Fibroblast of lung (primary cell): ENCODE measurements at regions not wholly inside any gene's neighbourhood (a gene's known extent, or its start where the extent isn't known, plus 50 kb on each side); places are given as distances from the start of the nearest gene placed in this dataset.

Source experiments
- DNase-seq, 2 donors: peaks; one replicate each; pipeline versions ENCODE4 v3.0.0 to v3.0.0-alpha.2; 2010; ENCODE audit warnings: low read depth in 2 of 2
- H2AFZ ChIP-seq: 2 replicates; pipeline ENCODE4 v1.5.1; 2012; ENCODE audit warnings: low read length, control low read depth, inconsistent platforms
- H3K27ac ChIP-seq: 2 replicates; pipeline ENCODE4 v1.5.1; 2011; ENCODE audit warnings: low read length, control low read depth; ENCODE audit not compliant: insufficient read depth
- H3K27me3 ChIP-seq: 2 replicates; pipeline ENCODE4 v1.5.1; 2011; ENCODE audit warnings: mild to moderate bottlenecking, low read length; ENCODE audit not compliant: control insufficient read depth, insufficient read depth
- H3K36me3 ChIP-seq: 2 replicates; pipeline ENCODE4 v1.5.1; 2011; ENCODE audit warnings: low read length; ENCODE audit not compliant: control insufficient read depth, insufficient read depth
- H3K4me1 ChIP-seq: 2 replicates; pipeline ENCODE4 v1.5.1; 2011; ENCODE audit warnings: low read length; ENCODE audit not compliant: control insufficient read depth, insufficient read depth; ENCODE audit errors: extremely low read depth
- H3K4me2 ChIP-seq: 2 replicates; pipeline ENCODE4 v1.5.1; 2011; ENCODE audit warnings: low read length, control low read depth; ENCODE audit not compliant: insufficient read depth; ENCODE audit errors: extremely low read depth
- H3K4me3 ChIP-seq, 4 experiments: fragments of 200-600 bp in 1 of 4; sonication (generic) in 1 of 4; replicated peaks in 1 of 4; 2 replicates each; pipeline ENCODE4 v1.5.1; 2011 to 2016; ENCODE audit warnings: low read length in 4 of 4, low read depth in 3 of 4, mild to moderate bottlenecking in 3 of 4, control low read depth in 2 of 4, inconsistent platforms in 1 of 4, mixed read lengths in 1 of 4; ENCODE audit not compliant: insufficient read depth in 1 of 4; ENCODE audit errors: control extremely low read depth in 1 of 4
- H3K79me2 ChIP-seq: 2 replicates; pipeline ENCODE4 v1.5.1; 2012; ENCODE audit warnings: mild to moderate bottlenecking, low read length, inconsistent platforms; ENCODE audit not compliant: control insufficient read depth, insufficient read depth
- H3K9ac ChIP-seq: 2 replicates; pipeline ENCODE4 v1.5.1; 2011; ENCODE audit warnings: mild to moderate bottlenecking, low read length, control low read depth; ENCODE audit not compliant: insufficient read depth
- H3K9me3 ChIP-seq: 2 replicates; pipeline ENCODE4 v1.5.1; 2012; ENCODE audit warnings: low read depth, low read length; ENCODE audit not compliant: control insufficient read depth, insufficient read depth
- H4K20me1 ChIP-seq: 2 replicates; pipeline ENCODE4 v1.5.1; 2011; ENCODE audit warnings: low read length; ENCODE audit not compliant: control insufficient read depth, insufficient read depth; ENCODE audit errors: extremely low read depth
- EZH2 ChIP-seq: IDR thresholded peaks from 2 replicates; pipeline ENCODE4 v1.5.1; 2012; ENCODE audit warnings: low read length, control low read depth, mild to moderate bottlenecking; ENCODE audit errors: missing control alignments
- TF ChIP-seq, protein P1 (sequence below), 2 donors: IDR thresholded peaks in 1 of 2; conservative IDR thresholded peaks in 1 of 2; 1 replicate in 1 of 2; 2 replicates in 1 of 2; pipeline ENCODE4 v1.5.1; 2011 to 2012; ENCODE audit warnings: low read length in 2 of 2, control low read depth in 1 of 2, inconsistent platforms in 1 of 2, low read depth in 1 of 2, mild to moderate bottlenecking in 1 of 2

DNA sequence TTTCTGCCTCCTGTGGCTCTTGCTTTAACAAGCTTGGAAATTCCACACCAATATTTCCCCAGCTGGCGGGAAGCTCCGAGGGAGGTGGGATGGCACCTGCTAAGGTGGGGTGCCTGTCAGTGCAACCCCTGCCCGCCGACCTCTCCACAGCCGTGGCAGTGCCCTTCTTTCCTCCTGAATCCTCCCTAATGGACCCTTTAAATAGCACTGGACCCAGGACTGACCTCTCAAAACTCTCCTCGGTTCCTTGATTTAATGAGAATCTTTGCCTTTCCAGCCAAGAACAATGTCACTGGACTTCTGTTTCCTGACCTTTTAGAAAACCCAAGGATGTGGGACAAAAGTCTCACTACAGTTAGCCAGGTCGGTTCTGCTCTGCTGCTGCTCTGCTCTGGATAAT is 63.2 kb upstream of the EXOC6 start:
- H3K27me3 ChIP-seq = no peaks in the 10 kb centered on the region
- no peaks in the 10 kb centered on the region for H3K36me3 ChIP-seq
- H4K20me1 ChIP-seq = no peaks in the 10 kb centered on the region
- no peaks in the 10 kb centered on the region for H3K9me3 ChIP-seq
- H3K4me1 ChIP-seq = no peaks in the 10 kb centered on the region
- DNase-seq = no peak
- no peak overlapping the region for H3K27ac ChIP-seq
- H3K4me3 ChIP-seq = no peak overlapping the region
- no peak overlapping the region for H3K9ac ChIP-seq
- no peak overlapping the region for H3K4me2 ChIP-seq
- TF ChIP-seq, protein P1, sequence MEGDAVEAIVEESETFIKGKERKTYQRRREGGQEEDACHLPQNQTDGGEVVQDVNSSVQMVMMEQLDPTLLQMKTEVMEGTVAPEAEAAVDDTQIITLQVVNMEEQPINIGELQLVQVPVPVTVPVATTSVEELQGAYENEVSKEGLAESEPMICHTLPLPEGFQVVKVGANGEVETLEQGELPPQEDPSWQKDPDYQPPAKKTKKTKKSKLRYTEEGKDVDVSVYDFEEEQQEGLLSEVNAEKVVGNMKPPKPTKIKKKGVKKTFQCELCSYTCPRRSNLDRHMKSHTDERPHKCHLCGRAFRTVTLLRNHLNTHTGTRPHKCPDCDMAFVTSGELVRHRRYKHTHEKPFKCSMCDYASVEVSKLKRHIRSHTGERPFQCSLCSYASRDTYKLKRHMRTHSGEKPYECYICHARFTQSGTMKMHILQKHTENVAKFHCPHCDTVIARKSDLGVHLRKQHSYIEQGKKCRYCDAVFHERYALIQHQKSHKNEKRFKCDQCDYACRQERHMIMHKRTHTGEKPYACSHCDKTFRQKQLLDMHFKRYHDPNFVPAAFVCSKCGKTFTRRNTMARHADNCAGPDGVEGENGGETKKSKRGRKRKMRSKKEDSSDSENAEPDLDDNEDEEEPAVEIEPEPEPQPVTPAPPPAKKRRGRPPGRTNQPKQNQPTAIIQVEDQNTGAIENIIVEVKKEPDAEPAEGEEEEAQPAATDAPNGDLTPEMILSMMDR (conservative IDR thresholded peaks at IDR 0.05 in 1 of 2, IDR thresholded peaks at IDR 0.05 in 1 of 2; ENCODE audit: low read depth in 1 of 2, low read length in 2 of 2) = no peak
- no peak for TF ChIP-seq EZH2
- no peak overlapping the region for H2AFZ ChIP-seq
- no peaks in the 10 kb centered on the region for H3K79me2 ChIP-seq

DNA sequence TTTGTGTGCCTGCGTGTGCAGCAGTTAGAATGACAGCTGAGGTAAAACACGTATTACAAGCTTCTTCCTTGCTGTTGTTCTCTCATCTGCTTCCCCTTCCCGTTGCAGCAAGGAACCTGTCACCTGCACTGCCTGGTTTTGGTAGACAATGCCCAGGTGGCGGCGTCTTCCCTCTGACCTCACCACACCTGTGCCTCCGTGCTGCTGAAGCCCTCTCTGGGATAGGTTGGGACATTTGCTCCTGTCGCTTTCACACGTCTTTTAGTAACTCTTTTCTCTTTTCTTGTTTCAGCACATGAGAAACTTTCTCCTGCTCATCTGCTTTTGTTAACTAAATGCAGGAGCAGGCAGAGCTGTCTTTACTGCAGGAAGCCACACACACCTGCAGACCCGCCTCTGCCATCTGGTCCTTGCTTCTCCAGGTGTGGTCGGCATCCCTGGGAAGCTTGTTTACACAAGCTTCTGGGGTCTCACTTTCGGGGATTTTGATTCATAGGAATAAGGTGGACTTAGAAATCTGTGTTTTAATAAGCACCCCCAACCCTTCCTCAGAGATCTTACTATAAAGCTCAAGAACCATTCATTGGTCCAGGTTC is 60.7 kb upstream of the EXOC6 start:
- no peaks in the 10 kb centered on the region for H4K20me1 ChIP-seq

DNA sequence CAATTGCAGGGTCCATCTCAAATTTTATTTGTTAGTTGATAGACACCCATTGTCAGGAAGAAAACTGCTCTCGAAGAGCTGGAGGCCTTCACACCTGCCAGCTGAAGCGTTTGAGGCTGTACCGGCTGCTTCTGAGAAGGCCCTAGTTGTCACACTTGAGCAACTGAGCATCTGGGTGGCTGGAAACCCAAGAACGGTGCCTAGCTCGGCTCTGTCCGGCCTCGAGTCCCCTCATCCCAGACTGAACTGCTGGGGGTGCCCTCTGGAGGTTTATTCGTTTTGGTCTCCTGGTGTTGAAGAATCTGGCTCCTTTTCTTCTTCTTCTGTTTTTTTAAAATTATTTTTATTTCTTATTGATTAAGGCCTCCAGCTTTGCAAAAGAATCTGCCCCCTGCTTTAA is 59.3 kb upstream of the EXOC6 start:
- no peaks in the 10 kb centered on the region for H3K79me2 ChIP-seq
- no peak for TF ChIP-seq EZH2
- TF ChIP-seq, protein P1 (conservative IDR thresholded peaks at IDR 0.05 in 1 of 2, IDR thresholded peaks at IDR 0.05 in 1 of 2; ENCODE audit: low read depth in 1 of 2, low read length in 2 of 2) = no peak
- H3K27ac ChIP-seq = no peak overlapping the region
- no peaks in the 10 kb centered on the region for H3K27me3 ChIP-seq
- H2AFZ ChIP-seq = no peak overlapping the region
- no peak overlapping the region for H3K4me2 ChIP-seq
- DNase-seq = no peak
- no peaks in the 10 kb centered on the region for H4K20me1 ChIP-seq
- no peaks in the 10 kb centered on the region for H3K4me1 ChIP-seq
- H3K9ac ChIP-seq = no peak overlapping the region
- no peaks in the 10 kb centered on the region for H3K36me3 ChIP-seq
- no peak overlapping the region for H3K4me3 ChIP-seq
- H3K9me3 ChIP-seq = no peaks in the 10 kb centered on the region

More for the DNA sequence above, 60.7 kb upstream of the EXOC6 start:
- TF ChIP-seq, protein P1 (conservative IDR thresholded peaks at IDR 0.05 in 1 of 2, IDR thresholded peaks at IDR 0.05 in 1 of 2; ENCODE audit: low read depth in 1 of 2, low read length in 2 of 2) = no peak
- TF ChIP-seq EZH2 = no peak
- H3K4me1 ChIP-seq = no peaks in the 10 kb centered on the region
- no peak overlapping the region for H3K4me2 ChIP-seq
- H3K27me3 ChIP-seq = no peaks in the 10 kb centered on the region
- no peak for DNase-seq
- no peak overlapping the region for H2AFZ ChIP-seq
- H3K9me3 ChIP-seq = no peaks in the 10 kb centered on the region
- no peaks in the 10 kb centered on the region for H3K36me3 ChIP-seq
- H3K79me2 ChIP-seq = no peaks in the 10 kb centered on the region
- H3K9ac ChIP-seq = no peak overlapping the region
- H3K4me3 ChIP-seq = no peak overlapping the region
- no peak overlapping the region for H3K27ac ChIP-seq
